HG03066 (cell line): ENCODE measurements at regions not wholly inside any gene's neighbourhood (a gene's known extent, or its start where the extent isn't known, plus 50 kb on each side); places are given as distances from the start of the nearest gene placed in this dataset.

Experiments used
- ATAC-seq: cut with Tn5 transposase; IDR thresholded peaks from one replicate; pipeline ENCODE4 v1.9.1; 2021; ENCODE audit warnings: low read depth; ENCODE audit not compliant: unreplicated experiment

DNA sequence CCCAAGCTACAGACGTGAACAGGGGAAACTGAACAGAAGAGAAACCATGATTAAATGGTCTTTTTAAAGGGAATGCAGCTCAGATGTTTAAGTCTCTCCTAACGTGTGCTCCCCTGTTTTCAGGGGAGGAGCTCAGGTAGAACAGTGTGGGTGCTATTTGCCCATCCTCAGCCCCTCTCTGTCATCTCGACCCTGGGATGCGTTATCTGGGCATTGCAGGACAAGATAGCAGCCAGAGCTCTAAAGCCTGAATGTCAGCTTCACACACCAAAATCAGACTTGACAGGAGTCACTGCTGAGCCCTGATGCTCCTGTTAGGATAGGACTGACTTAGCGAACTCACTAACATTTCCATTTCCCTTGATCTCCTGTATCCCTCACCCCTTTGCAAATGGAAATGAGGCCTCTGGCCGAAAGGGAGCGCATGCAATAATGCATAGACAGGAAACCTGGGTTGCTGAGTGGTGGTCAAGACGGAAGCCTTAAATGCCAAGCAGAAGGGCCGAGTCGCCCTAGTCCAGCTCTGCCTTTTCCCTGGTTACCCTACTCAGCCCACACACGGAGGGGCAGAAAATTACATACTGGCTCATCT, 234.9 kb upstream of the TPM1 start:
- ATAC-seq = no peak

DNA sequence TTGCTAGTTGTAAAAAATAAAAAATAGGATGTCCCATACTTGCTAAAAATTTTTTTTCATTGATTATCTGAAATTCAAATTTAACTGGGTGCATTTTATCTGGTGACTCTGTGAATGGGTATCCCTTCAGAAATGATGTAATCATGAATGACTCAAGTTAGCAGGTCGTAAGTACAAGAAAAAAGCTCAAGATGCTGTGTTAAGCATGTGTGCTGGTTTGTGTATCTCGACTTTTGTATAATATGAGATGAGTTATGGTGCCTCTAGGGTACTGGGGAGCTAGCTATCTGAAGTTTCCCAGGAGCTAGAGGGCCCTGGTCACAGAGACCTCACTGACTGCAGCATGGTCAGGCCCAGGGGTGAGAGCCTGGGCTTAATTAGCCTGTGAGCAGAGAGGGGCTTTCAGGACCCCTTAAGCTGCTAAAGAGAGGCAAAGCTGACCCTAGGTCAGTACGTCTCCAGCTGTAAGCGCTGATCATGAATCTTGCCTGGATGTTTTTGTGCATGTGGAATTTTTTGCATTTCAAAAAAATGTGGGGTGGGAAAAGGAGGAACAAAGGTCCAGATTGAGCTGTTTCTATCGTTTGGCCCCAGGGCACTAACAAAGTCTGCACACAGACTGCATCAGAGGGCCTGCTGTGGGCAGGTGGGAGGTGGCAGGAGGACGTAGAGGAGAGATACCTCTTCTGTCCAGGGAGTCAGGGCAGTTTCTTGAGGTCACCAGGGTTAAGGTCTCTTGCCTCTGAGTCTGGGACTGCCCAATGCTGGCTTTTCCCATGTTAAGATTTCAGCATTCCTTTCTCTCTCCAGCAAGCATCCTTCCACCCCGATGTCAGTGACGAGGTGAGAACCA, 233.2 kb upstream of the TPM1 start:
- no peak for ATAC-seq

- no peak for ATAC-seq
These were observed 232.6 kb upstream of the TPM1 start for GRCh38 chr15:62809968-62810260.

DNA sequence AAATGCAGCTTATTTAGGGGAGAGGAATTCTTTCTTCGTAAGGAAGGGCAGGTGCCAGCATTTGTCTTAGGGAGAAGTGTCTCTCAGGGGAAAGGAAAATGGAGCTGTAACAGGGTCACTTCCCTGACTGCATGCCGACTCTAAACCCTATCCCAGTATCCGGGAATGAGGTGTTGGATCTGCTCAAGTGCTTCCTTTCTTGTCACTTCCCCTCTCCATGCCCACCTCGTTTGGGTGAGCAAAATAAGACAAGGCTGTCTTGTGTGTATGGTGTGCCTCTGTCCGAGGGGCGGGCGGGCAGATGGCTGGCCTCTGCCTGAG, 230.1 kb upstream of the TPM1 start:
- ATAC-seq = no peak

DNA sequence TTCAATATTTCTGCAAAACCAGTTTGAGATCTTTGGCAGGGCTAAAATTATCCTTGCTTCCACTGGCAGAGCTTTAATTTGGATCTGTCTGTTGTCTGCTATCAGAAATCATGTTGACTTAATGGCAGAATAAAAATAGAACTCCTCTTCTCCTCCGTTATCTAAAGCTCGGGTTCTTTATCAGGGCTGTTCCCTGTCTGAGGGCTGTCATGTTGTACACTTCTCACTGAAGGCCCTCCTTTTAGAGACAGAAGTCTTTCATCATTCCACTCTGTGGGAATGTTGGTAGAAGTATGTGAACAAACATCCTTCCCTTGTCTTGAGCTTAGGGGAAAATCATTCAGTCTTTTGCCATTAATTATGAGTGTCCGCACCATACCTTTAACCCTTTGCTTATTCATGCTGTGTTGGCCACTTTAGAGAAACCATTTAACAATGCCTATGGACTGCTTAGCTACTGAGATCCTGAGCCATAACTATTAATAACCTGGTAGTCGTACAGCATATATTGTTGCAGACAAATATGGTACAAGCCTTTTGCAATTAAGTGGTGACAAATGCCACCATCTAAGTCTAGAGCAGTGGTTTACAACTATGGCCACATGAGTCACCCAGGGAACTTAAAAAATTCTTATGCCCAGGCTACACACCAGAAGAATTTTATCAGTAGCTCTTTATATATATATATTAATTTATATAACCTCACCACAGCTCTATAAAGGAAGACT, 226.0 kb upstream of the TPM1 start:
- ATAC-seq = no peak

- ATAC-seq = no peak
These were observed 223.9 kb upstream of the TPM1 start for GRCh38 chr15:62818691-62819090.

DNA sequence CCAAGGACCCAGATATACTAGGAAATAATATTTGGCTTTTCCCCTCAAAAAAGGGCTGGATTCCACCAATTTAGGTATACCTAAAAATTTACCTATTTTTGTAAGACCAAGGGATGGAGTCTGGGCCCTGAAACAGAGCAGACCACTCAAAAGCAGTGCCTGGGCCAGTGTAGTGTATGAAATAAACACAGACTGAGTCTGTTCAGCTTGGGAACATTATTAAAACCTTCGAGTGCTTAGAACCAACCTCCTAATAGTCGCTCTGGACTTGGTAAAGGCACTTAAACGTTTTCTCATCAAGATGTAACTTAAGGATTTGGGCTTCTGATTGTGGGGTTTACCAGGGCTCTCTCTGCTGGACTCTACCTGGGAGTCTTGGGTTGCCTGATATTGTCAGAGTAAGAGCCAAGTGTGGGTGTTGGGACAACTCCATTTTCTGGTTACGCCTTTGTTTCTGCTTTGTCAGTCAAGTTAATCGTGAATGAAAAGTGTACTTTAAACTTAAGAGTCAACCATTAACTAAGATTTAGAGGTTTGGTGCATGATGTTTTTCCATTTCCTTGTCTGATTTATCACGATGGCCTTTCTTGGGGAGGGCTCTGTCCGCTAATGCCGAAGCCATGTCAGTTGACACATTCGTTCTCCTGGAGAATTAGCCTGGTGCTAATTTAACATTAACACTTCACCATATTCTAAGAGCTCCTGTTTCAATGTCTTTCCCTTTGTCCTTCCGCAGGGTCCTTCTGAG, 221.0 kb upstream of the TPM1 start:
- no peak for ATAC-seq

GRCh38 chr15:62822228-62822627, 220.3 kb upstream of the TPM1 start:
- no peak for ATAC-seq

- no peak for ATAC-seq
These were observed 219.0 kb upstream of the TPM1 start for GRCh38 chr15:62823561-62823960.

DNA sequence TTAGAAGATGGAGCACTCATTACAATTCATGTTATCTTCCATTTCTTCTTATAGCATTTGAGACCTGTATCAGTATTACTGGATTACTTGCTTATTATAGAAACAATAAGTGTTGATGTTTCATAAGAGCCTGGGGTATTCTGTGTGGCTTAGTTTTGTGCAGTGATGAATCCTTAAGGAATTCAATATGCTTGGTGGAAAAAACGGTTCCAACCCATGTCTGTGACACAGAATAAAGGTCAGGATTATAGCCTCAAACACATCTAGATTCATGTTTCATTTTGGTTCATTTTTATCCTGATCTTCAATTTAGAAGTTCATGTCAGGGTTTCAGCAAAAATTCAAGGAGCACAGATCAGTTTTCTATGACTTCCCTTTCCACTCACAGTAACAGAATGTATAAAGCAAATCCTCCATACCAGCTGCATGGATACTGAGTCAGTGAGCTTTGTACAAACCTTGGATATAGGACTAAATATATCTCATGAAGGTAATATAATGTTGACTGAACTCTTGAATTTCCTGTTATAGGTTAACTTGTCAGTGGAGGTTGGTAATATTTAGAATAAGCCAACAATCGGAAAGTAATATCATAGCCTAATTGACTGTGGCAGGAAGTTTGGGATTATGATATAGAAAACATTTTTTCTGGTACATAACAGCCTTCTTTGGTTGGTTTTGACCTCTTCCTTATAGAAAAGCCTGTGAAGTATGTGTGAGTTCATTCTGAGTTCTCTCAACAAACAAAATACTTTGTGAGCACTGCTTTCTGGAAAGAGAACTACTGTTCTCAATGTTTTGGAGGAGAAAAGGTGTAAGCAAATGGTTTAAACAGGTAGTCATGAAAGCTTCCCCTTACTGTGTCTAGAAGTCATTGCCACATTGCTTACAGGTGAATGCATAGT, 218.2 kb upstream of the TPM1 start:
- no peak for ATAC-seq

DNA sequence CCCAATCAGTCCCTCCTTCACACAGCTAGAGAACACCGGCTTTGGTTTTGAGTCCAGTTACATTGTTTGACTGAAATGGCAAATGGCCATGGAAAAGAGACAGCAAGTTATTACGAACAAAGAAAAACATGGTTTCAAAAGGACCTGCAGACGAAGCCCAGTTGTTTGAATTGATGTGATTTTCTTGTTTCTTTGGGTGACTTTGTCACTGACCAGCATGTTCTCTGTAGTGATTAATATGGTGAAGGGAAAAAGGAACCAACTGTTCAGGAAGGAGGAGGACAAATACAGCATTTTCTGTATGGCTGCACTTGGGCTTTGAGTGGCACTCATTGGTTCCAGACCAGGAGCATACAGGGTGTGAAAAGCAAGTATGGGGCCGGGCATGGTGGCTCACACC, 217.4 kb upstream of the TPM1 start:
- no peak for ATAC-seq

GRCh38 chr15:62826561-62826960, 216.0 kb upstream of the TPM1 start:
- ATAC-seq = no peak

DNA sequence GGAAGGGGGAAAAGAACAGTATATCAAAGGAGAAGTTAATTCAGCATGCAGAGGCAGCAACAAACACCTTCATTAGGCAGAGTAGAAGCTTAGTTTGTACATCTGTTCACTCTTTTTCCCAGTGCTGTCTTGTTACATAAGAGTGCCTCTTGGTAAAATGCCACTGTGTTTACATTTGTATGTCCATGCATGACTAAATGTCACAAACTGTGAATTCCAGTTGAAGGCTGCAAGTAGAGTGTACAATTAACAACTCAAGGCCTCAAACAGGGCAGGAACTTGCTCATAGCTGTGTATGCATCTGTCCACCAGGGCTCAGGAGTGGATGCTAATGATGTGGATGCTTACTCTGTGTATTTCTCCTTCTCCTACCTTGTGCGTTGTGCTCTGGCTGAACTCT, 214.2 kb upstream of the TPM1 start:
- no peak for ATAC-seq

DNA sequence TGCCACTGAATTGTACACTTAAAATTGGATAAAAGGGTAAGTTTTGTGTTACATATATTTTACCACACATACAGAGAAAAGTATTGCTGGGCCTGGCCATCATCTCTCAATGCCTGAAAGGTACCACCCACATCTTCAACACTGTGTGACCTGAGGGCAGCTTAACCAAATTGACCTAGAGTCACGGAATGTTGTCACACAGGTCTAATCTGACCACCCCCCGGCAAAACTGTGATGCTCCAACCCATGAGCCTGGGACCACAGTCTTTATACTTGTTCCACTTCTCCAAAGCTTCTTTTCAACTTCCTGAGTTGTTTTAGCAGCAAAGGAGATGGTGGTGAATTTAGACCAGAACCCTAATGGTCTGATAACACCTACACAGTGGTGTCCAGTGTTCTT, 210.3 kb upstream of the TPM1 start:
- ATAC-seq = no peak

DNA sequence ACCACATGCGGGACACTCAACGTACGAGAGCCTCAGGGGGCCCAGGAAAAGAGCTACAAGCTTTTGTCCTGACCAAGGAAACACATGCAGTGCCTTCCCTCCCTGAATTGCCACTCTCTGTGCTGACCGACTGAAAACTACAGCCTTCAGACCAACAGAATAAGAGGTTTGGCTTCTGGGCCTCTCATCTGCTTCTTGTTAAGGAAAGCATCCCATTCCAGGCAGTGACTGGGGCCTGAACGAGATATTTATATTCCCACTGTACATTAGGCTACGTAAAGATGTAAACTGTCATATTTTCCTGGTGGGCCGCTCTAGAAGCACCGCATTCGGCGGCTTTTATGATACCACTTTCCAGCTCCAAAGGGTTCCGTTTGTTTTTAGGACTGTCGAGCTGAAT, 208.9 kb upstream of the TPM1 start:
- no peak for ATAC-seq

DNA sequence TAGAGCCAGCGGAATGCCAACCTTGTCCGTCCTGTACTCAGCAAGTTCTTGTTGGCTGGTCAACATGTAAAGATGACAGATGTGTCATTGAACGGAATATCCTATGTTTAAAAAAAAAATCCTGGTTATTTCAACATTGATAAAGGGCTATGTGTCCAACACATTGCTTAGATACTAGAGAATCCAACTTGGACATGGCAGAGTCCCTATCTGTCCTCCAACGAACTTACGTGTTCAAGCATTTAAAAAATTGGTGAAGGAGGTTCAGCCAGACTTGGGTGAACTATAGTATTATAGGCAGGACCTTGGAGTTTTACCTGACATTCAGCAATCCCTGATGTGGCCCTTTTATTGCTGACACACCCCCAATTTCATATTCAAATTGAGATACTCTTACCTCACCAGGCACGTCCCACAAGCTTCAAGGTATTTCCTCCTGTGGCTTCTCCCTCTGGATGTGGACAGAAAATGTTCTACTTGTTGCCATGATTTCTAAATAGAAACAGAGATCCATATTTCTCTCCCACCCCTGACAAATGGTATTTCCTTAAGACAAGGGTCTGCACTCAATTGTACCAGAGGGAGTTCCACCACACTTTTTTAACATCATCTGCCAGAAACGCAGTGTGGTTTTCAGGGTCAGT, 207.7 kb upstream of the TPM1 start:
- ATAC-seq = no peak

GRCh38 chr15:62835351-62835750, 207.2 kb upstream of the TPM1 start:
- ATAC-seq = no peak

GRCh38 chr15:62835762-62836161, 206.8 kb upstream of the TPM1 start:
- ATAC-seq = no peak

- no peak for ATAC-seq
These were observed 201.8 kb upstream of the TPM1 start for GRCh38 chr15:62840526-62841268.
